Right lobe of liver (tissue), 4 donors: ENCODE measurements at regions not wholly inside any gene's neighbourhood (a gene's known extent, or its start where the extent isn't known, plus 50 kb on each side); places are given as distances from the start of the nearest gene placed in this dataset.

Experiments
- CTCF ChIP-seq, 4 donors: fragments of 200-600 bp in 3 of 4; fragments of 450-650 bp in 1 of 4; IDR thresholded peaks; one replicate each; pipeline versions ENCODE4 v1.5.1 to v1.8.0; 2016 to 2022; ENCODE audit warnings: antibody characterized with exemption in 4 of 4, mild to moderate bottlenecking in 2 of 4
- POLR2A ChIP-seq: fragments of 450-650 bp; IDR thresholded peaks from one replicate; pipeline ENCODE4 v1.6.1; 2017; ENCODE audit warnings: antibody characterized with exemption, mild to moderate bottlenecking
- donor health status: DM: no; HTN: no; CAD: no.
- donor health status: DM: no; HTN: no; CAD: no.
- donor health status: DM: no; HTN: yes; CAD: no.

GRCh38 chr5:155406815-155407214, 393.3 kb downstream of the KIF4B start:
- TF ChIP-seq CTCF (IDR thresholded peaks at IDR 0.05) (no peak), POLR2A (no peak)
